TTC549 (cell line): ENCODE measurements at regions not wholly inside any gene's neighbourhood (a gene's known extent, or its start where the extent isn't known, plus 50 kb on each side); places are given as distances from the start of the nearest gene placed in this dataset.
"Not testable (repeated sequence)": the region's sequence is repeated elsewhere in the genome, so short reads cannot be mapped to it uniquely, and the experiment has no call there.

Experiments
- FAIRE-seq: peaks from 2 replicates; lab custom pipeline; 2012; peaks lifted over from hg19 to GRCh38; lab: Jason Lieb, UNC

DNA sequence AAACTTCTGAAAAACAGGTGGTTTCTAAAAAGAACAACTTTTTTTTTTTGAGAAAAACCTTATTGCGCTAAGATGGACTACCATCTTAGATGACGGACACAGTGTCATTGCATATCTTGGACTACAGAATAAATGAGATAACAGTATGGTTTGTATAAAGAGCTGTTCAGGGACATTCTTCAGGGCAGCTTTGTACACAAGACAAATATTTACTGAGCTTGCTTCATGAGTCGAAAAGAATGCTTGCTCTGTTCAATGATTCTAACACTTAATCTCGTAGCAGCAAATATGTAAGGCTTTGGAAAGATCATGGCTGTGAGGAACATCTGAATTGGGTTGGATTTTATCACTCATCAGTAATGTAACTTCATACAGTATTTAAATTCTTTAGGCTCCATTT, 282.5 kb upstream of the CWC22 start:
- FAIRE-seq: no peak

DNA sequence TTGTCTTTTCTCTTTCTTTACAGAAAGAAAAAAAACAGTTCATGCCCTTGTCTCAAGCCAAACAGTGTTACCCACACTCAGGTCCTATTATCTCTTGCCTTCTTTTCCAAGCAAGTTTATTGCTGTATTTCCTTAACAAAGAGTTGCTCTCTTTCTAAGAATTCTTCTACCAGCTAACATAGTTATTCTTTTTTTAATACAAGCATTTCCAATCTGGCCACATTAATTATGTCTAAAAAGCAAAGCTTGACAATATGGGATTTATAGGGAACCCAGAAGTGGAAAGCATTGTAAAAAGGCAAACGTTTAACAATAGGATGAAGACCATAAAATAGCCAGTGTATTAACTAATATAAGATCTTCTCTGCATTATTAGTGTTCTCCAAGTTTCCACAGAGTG, 272.5 kb upstream of the CWC22 start:
- no peak for FAIRE-seq

DNA sequence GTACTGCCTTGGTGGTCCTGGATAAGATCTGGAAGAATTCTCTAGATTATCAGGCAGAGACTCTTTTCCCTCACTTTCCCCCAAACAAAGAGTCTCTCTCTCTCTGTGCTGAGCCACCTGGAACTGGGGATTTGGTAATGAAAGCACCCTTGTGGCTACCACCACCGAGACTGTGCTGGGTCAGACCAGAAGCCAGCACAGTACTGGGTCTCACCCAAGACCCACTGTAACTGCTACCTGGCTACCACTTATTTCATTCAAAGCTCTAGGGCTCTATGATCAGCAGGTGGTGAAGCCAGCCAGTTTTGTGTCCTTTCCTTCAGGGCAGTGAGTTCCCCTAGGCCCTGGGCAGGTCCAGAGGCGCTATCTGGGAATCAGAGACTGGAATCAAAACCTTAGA, 269.6 kb upstream of the CWC22 start:
- no peak for FAIRE-seq

DNA sequence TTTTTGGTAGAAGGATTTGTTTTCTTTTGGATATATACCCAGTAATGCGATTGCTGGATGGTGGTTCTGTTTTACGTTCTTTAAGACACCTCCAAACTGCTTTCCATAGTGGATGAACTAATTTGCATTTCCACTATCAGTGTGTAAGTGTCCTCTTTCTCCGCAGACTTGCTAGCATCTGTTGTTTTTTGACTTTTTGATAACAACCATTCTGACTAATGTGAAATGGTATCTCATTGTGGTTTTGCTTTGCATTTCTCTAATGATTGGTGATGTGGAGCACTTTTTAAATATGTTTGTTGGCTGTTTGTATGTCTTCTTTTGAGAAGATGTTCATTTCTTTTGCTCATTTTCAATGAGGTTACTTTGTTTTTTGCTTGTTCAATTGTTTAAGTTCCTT, 260.9 kb upstream of the CWC22 start:
- FAIRE-seq: no peak

DNA sequence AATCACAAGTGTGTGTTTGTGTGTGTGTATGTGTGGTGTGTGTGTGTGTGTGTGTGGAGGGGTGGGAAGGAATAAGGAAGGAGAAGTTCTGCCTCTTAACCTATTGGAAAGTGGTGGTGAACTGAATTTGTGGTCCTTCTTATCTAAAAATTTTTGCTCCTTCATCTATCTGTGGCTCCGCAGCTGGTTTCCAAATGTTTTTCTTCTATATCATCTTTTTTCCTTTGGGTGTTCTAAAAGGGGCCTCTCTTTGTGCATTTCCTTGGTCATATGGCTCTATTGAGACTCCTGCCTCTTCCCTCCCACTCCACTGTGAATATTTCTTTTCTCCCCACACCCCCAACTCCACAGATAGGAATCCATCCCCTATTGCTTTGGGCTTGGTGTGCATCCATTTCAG, 254.9 kb upstream of the CWC22 start:
- no peak for FAIRE-seq

DNA sequence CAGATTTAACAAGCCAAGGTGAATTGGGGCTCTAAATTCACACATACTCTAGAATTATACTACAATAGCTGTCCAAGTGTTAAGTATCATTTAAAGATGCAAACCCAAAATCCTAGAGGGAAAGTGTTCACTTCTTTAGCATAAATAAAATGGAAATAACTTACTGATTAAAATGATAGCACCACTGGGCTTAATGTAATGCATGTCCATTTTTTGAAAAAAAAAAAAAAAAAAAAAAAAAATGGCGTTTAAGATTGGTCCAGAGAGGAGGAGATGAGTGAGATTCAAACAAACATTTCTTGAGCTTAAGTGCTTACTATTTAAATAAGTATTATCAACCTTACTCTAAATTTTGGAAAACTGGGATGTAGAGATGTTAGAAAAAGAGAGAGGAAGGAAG, 251.5 kb upstream of the CWC22 start:
- no peak for FAIRE-seq

DNA sequence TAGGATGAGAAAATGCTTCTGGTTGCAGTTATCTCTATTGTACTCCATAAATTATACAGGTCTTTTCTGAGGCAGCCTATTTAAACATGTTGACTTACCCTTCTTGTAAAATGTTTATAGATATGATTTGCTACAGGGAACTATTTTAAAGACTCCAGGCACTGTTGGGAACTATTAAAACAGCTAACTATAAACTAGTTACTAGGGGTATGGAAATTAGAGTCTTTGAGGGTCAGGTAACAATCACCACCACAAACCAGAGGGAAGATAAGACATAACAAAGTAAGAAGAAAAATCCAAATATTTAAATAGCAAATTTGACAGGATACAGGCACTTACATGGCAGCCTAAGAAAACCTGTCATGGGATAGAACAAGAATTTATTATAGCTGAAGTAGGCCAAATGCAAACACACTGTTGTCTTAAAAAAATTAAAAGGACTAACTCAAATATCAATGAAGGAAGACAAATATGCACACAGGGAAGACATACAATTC, 251.0 kb upstream of the CWC22 start:
- FAIRE-seq: no peak

DNA sequence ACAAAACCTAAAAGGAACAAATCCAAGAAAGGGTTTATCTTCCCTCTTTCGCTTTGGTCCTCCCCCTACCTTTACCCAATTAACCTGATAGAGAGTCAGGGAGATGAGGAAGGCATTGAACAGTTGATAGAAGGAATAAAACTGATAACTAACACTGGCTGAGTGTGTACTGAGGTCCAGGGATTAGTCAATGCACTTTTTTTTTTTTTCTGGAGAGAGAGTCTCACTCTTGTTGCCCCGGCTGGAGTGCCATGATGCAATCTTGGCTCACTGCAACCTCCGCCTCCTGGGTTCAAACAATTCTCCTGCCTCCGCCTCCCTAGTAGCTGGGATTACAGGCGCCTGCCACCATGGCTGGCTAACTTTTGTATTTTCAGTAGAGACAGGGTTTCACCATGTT, 250.2 kb upstream of the CWC22 start:
- FAIRE-seq: no peak

DNA sequence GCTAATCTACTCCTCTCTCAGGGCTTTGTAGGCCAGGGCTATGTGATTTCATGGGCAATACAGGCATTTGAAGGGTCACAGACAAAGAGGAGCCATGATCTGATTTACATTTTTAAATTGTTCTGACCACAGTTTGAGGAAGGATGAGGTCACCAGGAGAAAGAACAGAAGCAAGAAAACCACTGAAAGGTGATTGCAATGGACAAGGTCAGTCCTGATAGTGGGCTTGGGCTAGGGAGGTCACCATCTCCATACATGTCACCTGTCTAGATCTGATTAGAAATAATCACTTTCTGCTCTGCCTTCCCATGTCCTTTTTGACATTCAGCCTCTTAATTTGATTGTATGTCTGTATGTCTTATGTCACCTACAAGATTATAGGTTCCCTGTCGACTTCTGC, 248.9 kb upstream of the CWC22 start:
- no peak for FAIRE-seq

DNA sequence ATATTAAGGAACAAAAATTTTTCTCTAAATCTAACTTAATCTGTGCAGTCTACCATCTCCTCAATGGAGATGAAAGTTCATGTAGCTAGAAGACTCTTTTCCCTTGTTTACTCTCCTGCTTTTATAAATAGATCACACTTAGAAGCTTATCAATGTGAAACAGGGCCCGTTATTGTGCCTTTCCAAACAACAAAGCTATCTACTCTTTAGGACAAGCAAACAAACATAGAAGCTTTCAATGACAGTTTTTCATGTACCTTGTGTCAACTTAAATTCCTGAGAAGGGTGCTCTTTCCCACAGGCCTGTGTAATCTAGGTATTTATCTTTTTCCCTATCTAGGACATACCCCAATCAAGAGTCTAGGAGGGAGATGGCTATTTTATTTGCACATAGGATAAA, 247.8 kb upstream of the CWC22 start:
- no peak for FAIRE-seq

DNA sequence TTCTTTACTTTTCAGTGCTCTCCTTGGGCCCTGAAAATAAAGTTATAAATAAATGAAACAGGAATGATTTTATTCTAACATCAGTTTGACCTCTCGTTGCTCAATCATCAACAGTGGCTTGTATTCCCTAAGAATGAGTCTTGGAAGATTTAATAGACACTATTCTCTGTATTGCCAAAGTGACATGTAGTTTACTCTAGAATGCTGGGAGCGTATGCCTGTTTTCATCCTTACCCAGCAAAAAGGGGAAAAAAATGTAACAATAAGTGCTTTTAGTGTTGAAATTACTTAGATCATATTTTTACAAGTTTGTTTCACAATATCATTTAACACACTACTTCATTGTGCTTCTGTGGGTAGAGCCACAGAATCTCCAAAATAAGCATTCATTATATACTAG, 240.6 kb upstream of the CWC22 start:
- no peak for FAIRE-seq

DNA sequence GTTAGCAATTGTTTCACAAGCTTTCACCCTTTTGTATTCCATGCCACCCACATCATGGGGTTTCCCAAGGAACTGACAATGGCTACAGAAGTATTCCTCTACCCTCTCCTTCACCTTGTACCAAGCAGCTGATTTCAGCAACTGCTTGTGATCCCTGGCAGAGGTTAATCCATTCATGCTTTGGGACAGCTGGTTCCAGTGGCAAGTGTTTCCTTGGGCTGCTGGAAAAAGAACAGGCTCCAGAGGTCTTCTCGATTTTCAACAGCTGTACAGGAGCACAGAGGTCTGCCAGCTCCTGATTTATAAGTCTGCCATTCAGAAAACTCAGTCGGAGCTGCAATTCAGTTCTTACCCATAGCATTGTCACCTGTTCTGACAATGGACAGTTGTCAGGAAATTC, 239.2 kb upstream of the CWC22 start:
- FAIRE-seq: no peak

DNA sequence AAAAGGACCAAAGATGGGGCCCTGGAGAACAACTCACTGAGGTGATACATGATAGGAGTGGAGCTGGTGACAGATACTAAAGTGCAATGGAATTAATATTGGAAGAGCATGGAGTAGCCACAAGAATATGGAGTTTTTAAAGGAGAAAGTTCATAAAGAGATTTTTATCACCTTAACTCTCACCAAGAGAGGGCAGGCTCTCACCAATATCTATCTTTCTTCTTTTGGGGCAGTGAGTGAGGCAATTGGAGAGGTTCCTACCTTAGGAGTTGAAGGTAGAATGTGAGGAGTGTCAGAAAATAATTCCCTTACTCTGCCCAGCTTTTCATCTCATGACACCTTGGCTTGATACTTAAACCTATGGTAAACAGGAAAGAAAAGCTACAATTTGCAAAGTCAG, 233.7 kb upstream of the CWC22 start:
- FAIRE-seq: no peak

DNA sequence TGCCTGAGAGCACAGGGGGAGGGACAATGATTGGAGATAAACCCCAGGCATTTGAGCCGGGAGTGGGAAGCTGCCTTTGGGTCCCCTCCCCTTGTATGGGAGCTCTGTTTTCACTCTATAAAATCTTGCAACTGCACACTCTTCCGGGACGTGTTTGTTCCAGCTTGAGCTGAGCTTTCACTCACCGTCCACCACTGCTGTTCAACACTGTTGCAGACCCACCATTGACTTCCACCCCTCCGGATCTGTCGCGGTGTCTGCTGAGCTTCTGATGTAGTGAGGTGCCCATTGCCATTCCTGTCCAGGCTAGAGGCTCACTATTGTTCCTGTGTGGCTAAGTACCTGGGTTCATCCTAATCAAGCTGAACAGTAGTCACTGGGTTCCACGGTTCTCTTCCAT, 231.6 kb upstream of the CWC22 start:
- FAIRE-seq: no peak

DNA sequence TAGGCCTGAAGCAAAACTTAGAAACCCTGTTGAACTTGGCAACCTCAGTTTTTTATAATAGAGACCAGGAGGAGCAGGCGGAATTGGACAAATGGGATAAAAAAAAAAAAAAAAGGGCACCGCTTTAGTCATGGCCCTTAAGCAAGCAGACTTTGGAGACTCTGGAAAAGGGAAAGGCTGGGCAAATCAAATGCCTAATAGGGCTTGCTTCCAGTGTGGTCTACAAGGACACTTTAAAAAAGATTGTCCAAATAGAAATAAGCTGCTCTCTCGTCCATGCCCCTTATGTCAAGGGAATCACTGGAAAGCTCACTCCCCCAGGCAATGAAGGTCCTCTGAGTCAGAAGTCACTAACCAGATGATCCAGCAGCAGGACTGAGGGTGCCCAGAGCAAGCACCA, 229.0 kb upstream of the CWC22 start:
- FAIRE-seq: not testable (repeated sequence)

DNA sequence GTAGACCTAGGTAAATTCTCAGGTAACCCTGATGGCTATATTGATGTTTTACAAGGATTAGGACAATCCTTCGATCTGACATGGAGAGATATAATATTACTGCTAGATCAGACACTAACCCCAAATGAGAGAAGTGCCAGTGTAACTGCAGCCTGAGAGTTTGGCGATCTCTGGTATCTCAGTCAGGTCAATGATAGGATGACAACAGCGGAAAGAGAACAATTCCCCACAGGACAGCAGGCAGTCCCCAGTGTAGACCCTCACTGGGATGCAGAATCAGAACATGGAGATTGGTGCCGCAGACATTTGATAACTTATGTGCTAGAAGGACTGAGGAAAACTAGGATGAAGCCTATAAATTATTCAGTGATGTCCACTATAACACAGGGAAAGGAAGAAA, 228.4 kb upstream of the CWC22 start:
- not testable (repeated sequence) for FAIRE-seq

DNA sequence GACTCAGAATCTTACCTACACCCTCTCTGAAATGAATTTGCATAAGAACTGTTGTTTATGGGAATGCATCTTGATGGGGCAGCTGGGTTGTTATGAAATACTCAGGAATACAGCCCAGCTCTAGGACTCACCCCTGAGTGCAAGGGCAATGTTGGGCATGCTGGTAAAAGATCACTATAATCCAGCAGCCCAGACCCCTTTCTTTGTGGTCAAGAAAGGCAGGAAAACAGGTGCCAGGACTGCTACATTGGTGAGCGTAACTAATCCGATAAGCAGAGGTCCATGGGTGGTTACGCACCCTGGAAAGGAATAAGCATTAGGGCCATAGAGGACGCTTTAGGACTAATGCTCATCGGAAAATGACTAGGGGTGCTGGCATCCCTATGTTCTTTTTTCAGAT, 227.9 kb upstream of the CWC22 start:
- FAIRE-seq: not testable (repeated sequence)

DNA sequence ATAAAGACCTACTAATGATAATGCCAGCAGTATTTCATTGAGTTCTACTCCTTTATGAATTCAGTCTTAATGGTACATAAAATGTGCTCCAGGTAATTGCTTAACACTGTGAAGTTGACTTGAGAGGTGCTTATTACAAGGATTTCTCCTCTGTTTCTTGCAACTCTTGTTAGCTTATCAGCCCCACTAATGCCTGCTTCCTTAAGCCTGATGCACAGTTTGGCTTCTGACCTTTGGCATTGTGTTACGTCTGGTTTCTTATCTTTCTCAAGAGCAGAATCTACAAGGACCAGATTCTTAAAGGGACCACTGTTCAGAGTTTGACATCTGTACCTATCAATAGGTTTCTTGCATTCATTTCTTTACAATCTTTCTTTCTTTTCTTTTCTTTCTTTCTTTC, 223.9 kb upstream of the CWC22 start:
- no peak for FAIRE-seq

DNA sequence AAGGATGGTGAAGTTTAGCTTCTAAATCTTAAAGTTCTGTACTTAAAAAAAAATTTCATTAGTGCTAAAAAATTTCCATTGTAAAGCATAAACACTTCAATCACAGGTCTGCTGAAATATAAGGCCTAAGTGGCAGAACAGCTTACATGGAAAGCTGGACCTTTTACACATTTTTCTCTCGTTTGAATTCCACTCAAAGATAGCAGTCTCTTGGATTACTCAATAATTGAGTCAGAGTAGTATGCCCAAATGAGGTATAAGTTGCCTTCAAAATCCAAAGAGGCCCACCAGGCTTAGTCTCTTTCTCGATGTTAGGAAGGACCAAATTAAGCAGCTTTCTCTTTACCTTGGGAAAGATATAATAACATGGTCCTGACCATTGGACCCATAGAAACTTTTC, 220.4 kb upstream of the CWC22 start:
- FAIRE-seq: no peak

DNA sequence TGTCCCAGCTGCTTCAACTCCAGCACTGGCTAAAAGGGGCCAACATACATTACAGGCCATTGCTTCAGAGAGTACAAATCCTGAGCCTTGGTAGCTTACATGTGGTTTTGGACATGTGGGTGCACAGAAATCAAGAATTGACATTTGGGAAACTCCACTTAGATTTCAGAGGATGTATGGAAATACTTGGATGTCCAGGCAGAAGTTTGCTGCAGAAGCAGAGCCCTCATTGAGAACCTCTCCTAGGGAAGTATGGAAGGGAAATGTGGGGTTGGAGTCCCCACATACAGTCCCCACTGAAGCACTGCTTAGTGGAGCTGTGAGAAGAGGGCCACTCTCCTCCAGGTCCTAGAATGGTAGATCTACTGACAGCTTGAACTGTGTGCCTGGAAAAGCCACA, 218.0 kb upstream of the CWC22 start:
- no peak for FAIRE-seq

DNA sequence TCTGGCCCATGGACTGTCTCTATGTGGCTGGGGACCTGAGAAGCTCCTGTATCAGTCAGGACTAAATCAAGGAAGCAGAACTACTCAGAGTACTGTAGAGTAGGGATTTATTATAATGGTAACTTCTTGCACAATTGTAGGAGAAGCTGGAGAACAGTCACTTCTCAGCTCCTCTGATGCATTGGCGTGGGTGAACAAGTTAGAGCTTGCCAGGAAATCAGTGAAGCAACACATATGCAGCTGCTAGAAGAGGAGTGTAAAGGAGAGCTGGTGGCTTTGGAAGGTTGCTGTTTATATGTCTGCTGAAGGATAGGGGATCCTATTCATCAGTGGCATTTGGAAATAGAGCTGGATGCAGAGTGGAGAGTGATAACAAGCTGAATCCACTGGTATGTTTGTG, 215.5 kb upstream of the CWC22 start:
- no peak for FAIRE-seq

DNA sequence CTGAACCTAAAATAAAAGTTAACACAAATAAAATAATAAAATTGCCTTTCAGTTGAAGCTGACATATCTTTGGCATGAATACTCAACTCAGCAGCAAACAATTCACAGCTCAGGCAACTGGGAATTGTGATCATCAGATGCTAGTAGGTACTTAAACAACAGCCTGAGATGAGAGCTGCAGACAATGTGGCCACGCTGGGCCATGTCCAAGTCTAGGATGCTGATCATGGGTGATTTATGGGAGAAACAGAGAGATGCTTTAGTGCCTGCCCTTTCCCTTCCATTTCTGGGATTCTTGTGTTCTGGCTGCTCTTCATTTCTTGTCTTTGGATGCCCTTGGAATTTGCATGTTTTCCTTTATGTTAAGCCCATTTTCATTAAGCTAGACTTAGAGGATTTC, 212.4 kb upstream of the CWC22 start:
- no peak for FAIRE-seq

DNA sequence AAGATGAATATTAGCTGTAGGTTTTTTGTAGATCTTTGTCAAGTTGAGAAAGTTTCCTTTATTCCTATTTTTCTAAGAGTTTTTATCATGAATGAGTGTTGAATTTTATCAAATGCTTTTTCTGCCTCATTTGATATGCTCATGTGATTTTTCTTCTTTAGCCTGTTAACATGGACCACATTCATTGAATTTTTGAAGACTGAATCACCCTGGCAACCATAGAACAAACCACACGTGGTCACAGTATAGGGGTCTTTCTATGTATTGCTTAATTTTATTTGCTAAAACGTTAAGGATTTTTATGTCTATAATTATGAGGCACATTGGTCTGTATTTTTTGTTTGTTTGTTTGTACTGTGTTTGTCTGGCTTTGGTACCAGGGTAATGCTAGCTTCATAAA, 201.7 kb upstream of the CWC22 start:
- no peak for FAIRE-seq

DNA sequence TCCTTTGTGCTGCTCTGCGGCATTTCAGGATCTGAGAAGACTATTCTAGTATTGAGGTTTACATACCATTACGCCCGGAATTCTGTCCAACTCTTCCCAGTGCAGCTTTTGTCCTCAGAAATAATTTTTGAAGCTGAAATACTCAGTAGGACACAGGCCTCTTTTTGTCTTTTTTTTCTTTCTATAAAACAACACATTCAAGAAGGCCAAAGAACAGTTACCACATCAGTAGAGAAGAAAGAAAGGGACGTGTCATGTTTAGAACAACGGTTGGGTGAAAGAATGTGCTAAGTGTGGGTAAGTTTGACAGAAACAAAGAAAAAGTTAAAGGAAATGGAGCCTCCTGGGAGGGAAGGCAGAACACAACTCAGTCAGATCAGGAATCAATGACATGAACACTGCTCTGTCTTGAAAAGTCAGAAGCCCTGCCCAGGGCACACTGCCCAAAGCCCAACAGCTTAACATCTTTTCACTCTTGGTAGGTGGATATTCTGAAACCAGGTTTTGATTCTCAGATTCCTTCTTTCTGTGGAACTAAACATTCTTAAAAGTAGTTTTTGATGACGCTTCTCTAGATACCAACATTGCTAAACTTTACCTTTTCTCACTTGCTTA, 198.6 kb upstream of the CWC22 start:
- no peak for FAIRE-seq

DNA sequence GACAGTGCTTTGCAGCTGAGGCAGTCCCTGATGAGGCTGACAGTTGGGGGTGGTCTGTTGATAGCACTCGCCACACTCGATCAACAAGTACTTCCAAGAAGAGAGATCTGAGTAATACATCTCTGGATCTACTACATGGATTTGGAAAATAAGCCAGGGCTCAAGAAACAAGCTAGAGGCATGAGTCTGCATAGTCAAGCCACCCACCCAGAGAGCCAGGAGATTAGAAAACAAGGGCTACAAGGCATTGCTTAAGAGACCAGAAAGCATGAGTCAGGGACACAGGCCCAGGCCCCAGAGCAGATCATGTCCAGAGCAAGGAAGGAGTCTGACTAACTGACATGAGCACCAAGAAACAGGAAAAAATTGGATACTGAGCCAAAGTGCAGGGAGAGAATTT, 196.9 kb upstream of the CWC22 start:
- no peak for FAIRE-seq
